GM23338 (cell line): ENCODE measurements at regions not wholly inside any gene's neighbourhood (a gene's known extent, or its start where the extent isn't known, plus 50 kb on each side); places are given as distances from the start of the nearest gene placed in this dataset.

Experiments used
- ATAC-seq: fragments of 200-7000 bp; cut with Tn5 transposase; 3 replicates; pipeline ENCODE4 v1.9.1; 2020
- DNase-seq: peaks from one replicate; pipeline ENCODE4 v3.0.0-alpha.2; 2015; ENCODE audit warnings: low spot score
- H2AFZ ChIP-seq: fragments of 200-600 bp; sonication (generic); 2 replicates; pipeline ENCODE4 v1.8.0; 2016; ENCODE audit warnings: antibody characterized with exemption, mild to moderate bottlenecking, moderate library complexity
- H3F3A ChIP-seq: fragments of 200-600 bp; sonication (generic); replicated peaks from 2 replicates; pipeline ENCODE4 v1.8.0; 2017; ENCODE audit warnings: antibody characterized with exemption, mixed run types, low read depth
- H3K27ac ChIP-seq: fragments of 200-600 bp; sonication (generic); 2 replicates; pipeline ENCODE4 v1.6.1; 2016; ENCODE audit warnings: low read depth
- H3K27me3 ChIP-seq: fragments of 200-600 bp; sonication (generic); 2 replicates; pipeline ENCODE4 v1.8.0; 2016; ENCODE audit warnings: mild to moderate bottlenecking, mixed run types, moderate library complexity; ENCODE audit not compliant: insufficient read depth
- H3K36me3 ChIP-seq: fragments of 200-600 bp; sonication (generic); 2 replicates; pipeline ENCODE4 v1.8.0; 2016; ENCODE audit warnings: mild to moderate bottlenecking; ENCODE audit not compliant: insufficient read depth
- H3K4me1 ChIP-seq: fragments of 200-600 bp; sonication (generic); 2 replicates; pipeline ENCODE4 v1.8.0; 2016; ENCODE audit warnings: mild to moderate bottlenecking, moderate library complexity; ENCODE audit not compliant: insufficient read depth
- H3K4me2 ChIP-seq: fragments of 200-600 bp; sonication (generic); 2 replicates; pipeline ENCODE4 v1.7.1; 2017; ENCODE audit warnings: mixed run types
- H3K4me3 ChIP-seq: fragments of 200-600 bp; sonication (generic); 2 replicates; pipeline ENCODE4 v1.6.1; 2016; ENCODE audit warnings: mixed run types
- H3K79me2 ChIP-seq: fragments of 200-600 bp; sonication (generic); replicated peaks from 2 replicates; pipeline ENCODE4 v1.8.0; 2017; ENCODE audit warnings: mild to moderate bottlenecking; ENCODE audit not compliant: insufficient read depth
- H3K9me2 ChIP-seq: fragments of 200-600 bp; sonication (generic); 2 replicates; pipeline ENCODE4 v1.8.0; 2017; ENCODE audit not compliant: insufficient read depth
- H4K20me1 ChIP-seq: fragments of 200-600 bp; sonication (generic); replicated peaks from 2 replicates; pipeline ENCODE4 v1.8.0; 2017; ENCODE audit warnings: mild to moderate bottlenecking; ENCODE audit not compliant: insufficient read depth
- H3K27ac Mint-ChIP-seq: 2 replicates; pipeline ENCODE4 v1.8.0; 2020; ENCODE audit warnings: inconsistent platforms, mild to moderate bottlenecking, moderate library complexity, mixed read lengths
- H3K27me3 Mint-ChIP-seq: 3 replicates; pipeline ENCODE4 v1.8.0; 2022; ENCODE audit warnings: low read depth, mild to moderate bottlenecking, moderate library complexity, mixed read lengths, inconsistent platforms; ENCODE audit not compliant: insufficient read depth, poor library complexity
- H3K36me3 Mint-ChIP-seq: 3 replicates; pipeline ENCODE4 v1.8.0; 2021; ENCODE audit warnings: low read depth, mild to moderate bottlenecking, inconsistent platforms, moderate library complexity, mixed read lengths
- H3K4me1 Mint-ChIP-seq: 3 replicates; pipeline ENCODE4 v1.8.0; 2020; ENCODE audit warnings: mild to moderate bottlenecking, inconsistent platforms, mixed read lengths
- H3K4me3 Mint-ChIP-seq: 3 replicates; pipeline ENCODE4 v1.8.0; 2021; ENCODE audit warnings: moderate library complexity, mild to moderate bottlenecking, inconsistent platforms, mixed read lengths
- H3K9me3 Mint-ChIP-seq: 3 replicates; pipeline ENCODE4 v1.8.0; 2020; ENCODE audit warnings: moderate library complexity, mild to moderate bottlenecking, inconsistent platforms, mixed read lengths
- CREB1 ChIP-seq: fragments of 250-450 bp; sonication (Bioruptor Pico); IDR thresholded peaks from 2 replicates; pipeline ENCODE4 v1.5.0; 2020; ENCODE audit warnings: low read depth, mild to moderate bottlenecking, moderate library complexity
- CTCF ChIP-seq, 2 experiments: fragments of 200-600 bp in 1 of 2; sonication (generic) in 1 of 2; conservative IDR thresholded peaks; 2 replicates each; pipeline versions ENCODE4 v1.5.1 to v1.6.1; 2016 to 2017; ENCODE audit warnings: antibody characterized with exemption in 2 of 2, low read depth in 2 of 2, mild to moderate bottlenecking in 2 of 2, moderate library complexity in 1 of 2
- ETS1 ChIP-seq: IDR thresholded peaks from 2 replicates; pipeline ENCODE4 v1.6.1; 2016; ENCODE audit warnings: antibody characterized with exemption
- EZH2 ChIP-seq: fragments of 200-600 bp; sonication (generic); IDR thresholded peaks from one replicate; pipeline ENCODE4 v1.8.0; 2017; ENCODE audit warnings: antibody characterized with exemption, mild to moderate bottlenecking, low read depth; ENCODE audit not compliant: unreplicated experiment
- EZH2phosphoT487 ChIP-seq: fragments of 200-600 bp; sonication (generic); IDR thresholded peaks from one replicate; pipeline ENCODE4 v1.8.1; 2018; ENCODE audit warnings: antibody characterized with exemption; ENCODE audit not compliant: unreplicated experiment
- JUNB ChIP-seq: IDR thresholded peaks from one replicate; pipeline ENCODE4 v1.6.1; 2016; ENCODE audit warnings: antibody characterized with exemption; ENCODE audit not compliant: unreplicated experiment
- NANOG ChIP-seq: IDR thresholded peaks from 2 replicates; pipeline ENCODE4 v1.6.1; 2016; ENCODE audit warnings: antibody characterized with exemption, borderline replicate concordance
- POLR2AphosphoS5 ChIP-seq: IDR thresholded peaks from 2 replicates; pipeline ENCODE4 v1.6.1; 2016; ENCODE audit warnings: antibody characterized with exemption, low read depth
- REST ChIP-seq: IDR thresholded peaks from one replicate; pipeline ENCODE4 v1.6.1; 2018; ENCODE audit warnings: antibody characterized with exemption; ENCODE audit not compliant: unreplicated experiment
- STAT1 ChIP-seq: IDR thresholded peaks from one replicate; pipeline ENCODE4 v1.6.1; 2016; ENCODE audit warnings: antibody characterized with exemption; ENCODE audit not compliant: unreplicated experiment
- ZNF114 ChIP-seq: fragments of 250-450 bp; sonication (Bioruptor Pico); IDR thresholded peaks from 2 replicates; pipeline ENCODE4 v1.5.0; 2020; ENCODE audit warnings: mild to moderate bottlenecking, moderate library complexity
- ZNF331 ChIP-seq: fragments of 250-450 bp; sonication (Bioruptor Pico); IDR thresholded peaks from 2 replicates; pipeline ENCODE4 v1.5.0; 2020; ENCODE audit warnings: low read depth, mild to moderate bottlenecking, moderate library complexity
- ZNF462 ChIP-seq: fragments of 250-450 bp; sonication (Bioruptor Pico); IDR thresholded peaks from 2 replicates; pipeline ENCODE4 v1.5.0; 2020; ENCODE audit warnings: mild to moderate bottlenecking, moderate library complexity

- peaks cover 3% of the 10 kb centered on the region for H3K27me3 Mint-ChIP-seq
- no peaks in the 10 kb centered on the region for H4K20me1 ChIP-seq
- no peak overlapping the region for H3K4me2 ChIP-seq
- no peak overlapping the region for H3K4me3 ChIP-seq
- no peaks in the 10 kb centered on the region for H3K4me1 ChIP-seq
- no peaks in the 10 kb centered on the region; the same call in 2 of the 3 replicates for H3K9me3 Mint-ChIP-seq
- H3K27ac ChIP-seq, result no peak overlapping the region
- H3K9me2 ChIP-seq, result no peaks in the 10 kb centered on the region
- no peaks in the 10 kb centered on the region for H3K36me3 Mint-ChIP-seq
- no peaks in the 10 kb centered on the region for H3F3A ChIP-seq
- no peak overlapping the region for H3K4me3 Mint-ChIP-seq
- H2AFZ ChIP-seq, result peak overlapping the region; percentile 44; the same call in 1 of the 2 replicates
- H3K27me3 ChIP-seq, result no peaks in the 10 kb centered on the region
- H3K79me2 ChIP-seq, result no peaks in the 10 kb centered on the region
- H3K36me3 ChIP-seq, result no peaks in the 10 kb centered on the region
- TF ChIP-seq STAT1 (no peak), NANOG (no peak), EZH2 (no peak), REST (no peak), EZH2phosphoT487 (no peak), ZNF331 (CRISPR knock-in tag) (no peak), ZNF462 (no peak), POLR2AphosphoS5 (no peak), JUNB (no peak), ZNF114 (CRISPR knock-in tag) (no peak), ETS1 (no peak), CTCF (conservative IDR thresholded peaks at IDR 0.05; ENCODE audit: low read depth in 2 of 2) (no peak), CREB1 (CRISPR knock-in tag) (no peak)
- H3K4me1 Mint-ChIP-seq, result peaks cover 15% of the 10 kb centered on the region
- no peak for DNase-seq
- H3K27ac Mint-ChIP-seq, result no peak overlapping the region
- ATAC-seq, result no peak
Observed at GRCh38 chr20:12824328-12825225, 184.2 kb upstream of the SPTLC3 start.
